OCI-LY7 (cell line): ENCODE measurements at regions not wholly inside any gene's neighbourhood (a gene's known extent, or its start where the extent isn't known, plus 50 kb on each side); places are given as distances from the start of the nearest gene placed in this dataset.
A peak's percentile ranks its signal among the peaks of the same experiment; 100 is the strongest.

Experiments
- BruUV-seq: library from RNA; stranded (reverse); fragments of 400-500 nt; replicated peaks from 2 replicates; lab custom pipeline; 2021; lab: Mats Ljungman, UMichigan
- CTCF ChIA-PET: fragments of 300-600 bp; sonication (Branson Sonifier 250); formaldehyde crosslinking; loops from one replicate; lab custom pipeline; 2022; ENCODE audit warnings: antibody characterized with exemption; ENCODE audit not compliant: unreplicated experiment; lab: Charles Lee
- POLR2A ChIA-PET: fragments of 300-600 bp; sonication (Branson Sonifier 250); formaldehyde crosslinking; loops from one replicate; lab custom pipeline; 2022; ENCODE audit warnings: antibody characterized with exemption; lab: Charles Lee
- DNase-seq: peaks from one replicate; pipeline ENCODE4 v3.0.0-alpha.2; 2015; ENCODE audit warnings: low spot score
- H2AFZ ChIP-seq: fragments of 200-600 bp; sonication (generic), shearing (Covaris generic); 2 replicates; pipeline ENCODE4 v1.6.1; 2014; ENCODE audit warnings: mild to moderate bottlenecking, antibody characterized with exemption, low read length, moderate library complexity
- H3K27ac ChIP-seq: fragments of 200-600 bp; sonication (generic); 2 replicates; pipeline ENCODE4 v1.5.1; 2014; ENCODE audit warnings: mixed run types, low read depth, mild to moderate bottlenecking, moderate library complexity, low read length, inconsistent platforms; ENCODE audit not compliant: poor library complexity, severe bottlenecking
- H3K36me3 ChIP-seq: fragments of 200-600 bp; sonication (generic); 2 replicates; pipeline ENCODE4 v1.6.1; 2014; ENCODE audit warnings: mild to moderate bottlenecking, antibody characterized with exemption, low read length, moderate library complexity, mixed read lengths; ENCODE audit not compliant: insufficient read depth
- H3K4me1 ChIP-seq: fragments of 200-600 bp; sonication (generic); 2 replicates; pipeline ENCODE4 v1.5.1; 2014; ENCODE audit warnings: mild to moderate bottlenecking, low read length; ENCODE audit not compliant: insufficient read depth, poor library complexity, severe bottlenecking
- H3K4me2 ChIP-seq: fragments of 200-600 bp; sonication (generic); 2 replicates; pipeline ENCODE4 v1.6.1; 2014; ENCODE audit warnings: mild to moderate bottlenecking, low read length
- H3K4me3 ChIP-seq: fragments of 200-600 bp; sonication (generic); 2 replicates; pipeline ENCODE4 v1.5.1; 2014; ENCODE audit warnings: mild to moderate bottlenecking, low read depth, low read length; ENCODE audit not compliant: poor library complexity, severe bottlenecking
- H3K79me2 ChIP-seq: fragments of 200-600 bp; sonication (generic); 2 replicates; pipeline ENCODE4 v1.6.1; 2016; ENCODE audit warnings: low read depth, mild to moderate bottlenecking, low read length, moderate library complexity, mixed read lengths; ENCODE audit not compliant: insufficient read depth
- H3K9me2 ChIP-seq: fragments of 200-600 bp; sonication (generic); 2 replicates; pipeline ENCODE4 v1.6.1; 2016; ENCODE audit warnings: mild to moderate bottlenecking, low read length, mixed read lengths; ENCODE audit not compliant: insufficient read depth
- H3K9me3 ChIP-seq: fragments of 200-600 bp; sonication (generic); 2 replicates; pipeline ENCODE4 v1.6.1; 2014; ENCODE audit warnings: mild to moderate bottlenecking, mixed run types, low read length, mixed read lengths
- H4K20me1 ChIP-seq: fragments of 200-600 bp; sonication (generic); 2 replicates; pipeline ENCODE4 v1.6.1; 2014; ENCODE audit warnings: mild to moderate bottlenecking, antibody characterized with exemption, low read length, moderate library complexity, mixed read lengths; ENCODE audit not compliant: insufficient read depth
- EZH2phosphoT487 ChIP-seq: fragments of 200-600 bp; sonication (generic); IDR thresholded peaks from 2 replicates; pipeline ENCODE4 v1.6.1; 2018; ENCODE audit warnings: low read depth, borderline replicate concordance, mild to moderate bottlenecking, mixed run types, antibody characterized with exemption, low read length, moderate library complexity, mixed read lengths
- intact Hi-C: fragments of 100-400 bp; cut with micrococcal nuclease; formaldehyde crosslinking; loops from one replicate; pipeline ENCODE4 v1.10.0; 2022; ENCODE audit not compliant: unreplicated experiment
- TF ChIP-seq, protein P1 (sequence below): fragments of 200-600 bp; sonication (generic); conservative IDR thresholded peaks from 2 replicates; pipeline ENCODE4 v1.5.1; 2014; ENCODE audit warnings: mild to moderate bottlenecking, antibody characterized with exemption, low read length, moderate library complexity, mixed read lengths

GRCh38 chr1:4027492-4028138 lies 127.5 kb upstream of the C1orf174 start:
- ChIA-PET CTCF (interaction anchor here (0.5 to 1.2 kb wide), 5 partner anchors 20 to 170 kb away, joined by 3 to 11 read pairs (median 3); partner anchors contain the start of gene C1orf174), POLR2A (interaction anchor here (0.5 to 6.0 kb wide), 10 partner anchors 8 to 769 kb away, joined by 3 to 90 read pairs (median 3); partner anchors contain the start of gene C1orf174)
- H2AFZ ChIP-seq = peak overlapping the region; percentile 1; the same call in 1 of the 2 replicates
- peaks cover 30% of the 10 kb centered on the region for H3K9me3 ChIP-seq
- H3K79me2 ChIP-seq = no peaks in the 10 kb centered on the region
- BruUV-seq = no TSS peak
- H4K20me1 ChIP-seq = no peaks in the 10 kb centered on the region
- H3K4me2 ChIP-seq = peak overlapping the region; percentile 76
- intact Hi-C loops = loop anchor here (1.0 to 5.0 kb wide), 3 partner anchors 18 to 115 kb away; no protein-coding TSS in a partner anchor
- TF ChIP-seq, protein P1, sequence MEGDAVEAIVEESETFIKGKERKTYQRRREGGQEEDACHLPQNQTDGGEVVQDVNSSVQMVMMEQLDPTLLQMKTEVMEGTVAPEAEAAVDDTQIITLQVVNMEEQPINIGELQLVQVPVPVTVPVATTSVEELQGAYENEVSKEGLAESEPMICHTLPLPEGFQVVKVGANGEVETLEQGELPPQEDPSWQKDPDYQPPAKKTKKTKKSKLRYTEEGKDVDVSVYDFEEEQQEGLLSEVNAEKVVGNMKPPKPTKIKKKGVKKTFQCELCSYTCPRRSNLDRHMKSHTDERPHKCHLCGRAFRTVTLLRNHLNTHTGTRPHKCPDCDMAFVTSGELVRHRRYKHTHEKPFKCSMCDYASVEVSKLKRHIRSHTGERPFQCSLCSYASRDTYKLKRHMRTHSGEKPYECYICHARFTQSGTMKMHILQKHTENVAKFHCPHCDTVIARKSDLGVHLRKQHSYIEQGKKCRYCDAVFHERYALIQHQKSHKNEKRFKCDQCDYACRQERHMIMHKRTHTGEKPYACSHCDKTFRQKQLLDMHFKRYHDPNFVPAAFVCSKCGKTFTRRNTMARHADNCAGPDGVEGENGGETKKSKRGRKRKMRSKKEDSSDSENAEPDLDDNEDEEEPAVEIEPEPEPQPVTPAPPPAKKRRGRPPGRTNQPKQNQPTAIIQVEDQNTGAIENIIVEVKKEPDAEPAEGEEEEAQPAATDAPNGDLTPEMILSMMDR = no peak
- TF ChIP-seq EZH2phosphoT487 = no peak
- no peaks in the 10 kb centered on the region for H3K9me2 ChIP-seq
- H3K4me3 ChIP-seq = peak overlapping the region; percentile 55
- peaks cover 75% of the 10 kb centered on the region for H3K4me1 ChIP-seq
- peak; percentile 96 for DNase-seq
- H3K36me3 ChIP-seq = peaks cover 39% of the 10 kb centered on the region
- H3K27ac ChIP-seq = peak overlapping the region; percentile 96

GRCh38 chr1:4028139-4028501 lies 128.0 kb upstream of the C1orf174 start:
- POLR2A ChIA-PET = interaction anchor here (0.5 to 6.0 kb wide), 9 partner anchors 8 to 768 kb away, joined by 3 to 90 read pairs (median 4); no protein-coding TSS in a partner anchor
- no peaks in the 10 kb centered on the region for H4K20me1 ChIP-seq
- no peak overlapping the region for H2AFZ ChIP-seq
- intact Hi-C loops = loop anchor here (5.0 kb wide), 1 partner anchor 116 kb away; no protein-coding TSS in a partner anchor
- peaks cover 30% of the 10 kb centered on the region for H3K9me3 ChIP-seq
- BruUV-seq = TSS peak; percentile 92
- peaks cover 72% of the 10 kb centered on the region for H3K4me1 ChIP-seq
- peak; percentile 40 for DNase-seq
- CTCF ChIA-PET = interaction anchor here (0.5 to 1.2 kb wide), 3 partner anchors 20 to 124 kb away, joined by 3 to 11 read pairs (median 3); no protein-coding TSS in a partner anchor
- H3K4me2 ChIP-seq = peak overlapping the region; percentile 76
- H3K4me3 ChIP-seq = peak overlapping the region; percentile 49
- TF ChIP-seq EZH2phosphoT487 = no peak
- H3K27ac ChIP-seq = peak overlapping the region; percentile 96
- H3K9me2 ChIP-seq = no peaks in the 10 kb centered on the region
- peaks cover 43% of the 10 kb centered on the region for H3K36me3 ChIP-seq
- no peaks in the 10 kb centered on the region for H3K79me2 ChIP-seq

DNA sequence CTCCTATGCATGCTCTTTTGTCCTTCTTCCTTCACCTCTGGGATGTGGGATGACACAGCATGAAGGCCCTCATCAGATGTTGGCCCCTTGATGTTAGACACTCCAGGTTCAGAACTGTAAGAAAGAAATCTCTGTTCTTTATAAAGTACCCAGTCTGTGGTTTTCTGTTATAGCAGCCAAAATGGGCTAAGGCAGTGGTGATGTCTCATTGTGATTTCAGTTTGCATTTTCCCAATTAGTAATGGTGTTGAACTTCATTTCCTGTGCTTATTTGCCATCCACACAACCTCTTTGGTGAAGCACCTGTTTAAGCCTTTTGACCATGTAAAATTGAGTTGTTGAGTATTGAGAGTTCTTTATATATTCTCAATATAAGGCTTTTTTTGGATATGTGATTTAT lies 129.3 kb upstream of the C1orf174 start:
- H3K9me2 ChIP-seq = no peaks in the 10 kb centered on the region
- TF ChIP-seq EZH2phosphoT487 = no peak
- TF ChIP-seq, protein P1 = no peak
- H2AFZ ChIP-seq = peak overlapping the region; percentile 24; the same call in 1 of the 2 replicates
- peaks cover 30% of the 10 kb centered on the region for H3K9me3 ChIP-seq
- H3K36me3 ChIP-seq = peaks cover 46% of the 10 kb centered on the region
- ChIA-PET POLR2A (interaction anchor here (1.5 to 6.0 kb wide), 3 partner anchors 7 to 126 kb away, joined by 4 to 90 read pairs (median 7); no protein-coding TSS in a partner anchor), CTCF (interaction anchor here (1.2 kb wide), 1 partner anchor 18 kb away, joined by 3 read pairs; no protein-coding TSS in a partner anchor)
- DNase-seq = peak; percentile 59
- H4K20me1 ChIP-seq = no peaks in the 10 kb centered on the region
- intact Hi-C loops = loop anchor here (5.0 kb wide), 1 partner anchor 117 kb away; no protein-coding TSS in a partner anchor
- peak overlapping the region; percentile 49 for H3K4me3 ChIP-seq
- peaks cover 2% of the 10 kb centered on the region; the same call in 1 of the 2 replicates for H3K79me2 ChIP-seq
- peak overlapping the region; percentile 76 for H3K4me2 ChIP-seq
- peak overlapping the region; percentile 96 for H3K27ac ChIP-seq
- H3K4me1 ChIP-seq = peaks cover 66% of the 10 kb centered on the region
- no TSS peak for BruUV-seq
